ENCODE measurements at regions not wholly inside any gene's neighbourhood (a gene's known extent, or its start where the extent isn't known, plus 50 kb on each side); places are given as distances from the start of the nearest gene placed in this dataset.
A peak's percentile ranks its signal among the peaks of the same experiment; 100 is the strongest.
"Not testable (repeated sequence)": the region's sequence is repeated elsewhere in the genome, so short reads cannot be mapped to it uniquely, and the experiment has no call there.

GRCh38 chr2:49664827-49665226, 510.5 kb upstream of the FSHR start:
- DNase-seq = no peak

- DNase-seq = no peak
These were observed 507.5 kb upstream of the FSHR start for GRCh38 chr2:49661809-49662208.

DNA sequence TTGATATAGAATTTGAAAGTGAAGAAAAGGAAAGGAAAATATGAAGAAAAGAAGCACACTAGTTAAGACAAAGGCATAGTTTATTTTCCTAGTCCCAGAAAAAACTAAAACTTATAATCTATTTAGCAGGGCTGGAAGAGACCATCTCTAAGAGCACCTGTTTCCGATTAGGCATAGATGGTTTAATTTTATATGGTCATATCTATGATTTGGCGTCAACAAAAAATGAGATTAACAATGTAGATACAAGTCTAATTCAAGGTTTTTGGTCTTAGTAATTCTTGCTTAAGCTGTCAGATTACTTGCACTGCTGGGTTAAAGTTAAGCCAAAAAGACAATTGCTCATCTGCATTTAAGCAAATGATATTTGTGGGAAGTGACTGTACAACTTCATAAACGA, 502.5 kb upstream of the FSHR start:
- DNase-seq = no peak

DNA sequence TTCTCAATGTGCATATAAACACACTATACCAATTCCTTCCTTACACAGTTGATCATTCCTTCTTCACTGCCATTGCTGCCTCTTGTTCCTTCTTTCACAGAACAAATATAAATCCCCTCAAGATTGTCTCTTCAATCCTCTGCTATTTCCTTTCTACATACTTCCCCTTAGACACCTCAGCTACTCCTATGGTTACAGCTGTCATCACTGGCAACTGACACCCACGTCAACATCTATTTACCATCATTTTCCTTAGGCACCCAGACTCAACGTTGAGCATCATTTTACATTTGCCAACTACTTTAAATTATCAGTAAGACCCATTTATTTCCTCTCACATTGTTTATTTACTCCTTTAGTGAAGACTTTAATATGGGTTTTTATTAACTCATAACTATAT, 488.8 kb upstream of the FSHR start:
- DNase-seq = no peak

GRCh38 chr2:49640630-49641029, 486.3 kb upstream of the FSHR start:
- DNase-seq = no peak

GRCh38 chr2:49621016-49621415, 466.7 kb upstream of the FSHR start:
- DNase-seq = no peak

GRCh38 chr2:49619804-49620203, 465.5 kb upstream of the FSHR start:
- peak; percentile 4 for DNase-seq

DNA sequence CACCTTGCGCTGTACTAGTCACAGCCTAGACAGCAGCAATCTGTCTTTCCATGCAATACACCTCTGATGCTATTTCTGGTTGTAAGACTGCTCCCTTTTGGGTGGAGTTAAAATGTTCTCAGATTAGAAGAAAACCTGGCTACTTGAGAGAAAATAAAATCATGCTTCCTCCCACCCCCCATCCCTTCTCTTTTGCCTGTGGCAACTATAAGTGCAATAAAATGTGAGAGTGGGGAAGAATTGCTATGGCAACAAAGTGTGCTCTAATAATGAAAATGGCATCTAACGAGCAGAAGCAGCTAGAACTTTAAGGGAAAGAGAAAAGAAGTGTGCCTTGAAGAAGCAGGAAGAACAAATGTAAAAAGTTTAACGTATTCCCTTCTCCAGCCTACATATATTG, 464.2 kb upstream of the FSHR start:
- no peak for DNase-seq

- peak; percentile 77 for DNase-seq
These were observed 462.5 kb upstream of the FSHR start for GRCh38 chr2:49616800-49617199.

GRCh38 chr2:49611796-49612195, 457.5 kb upstream of the FSHR start:
- DNase-seq = not testable (repeated sequence)

GRCh38 chr2:49600524-49600923, 446.2 kb upstream of the FSHR start:
- no peak for DNase-seq

- DNase-seq = no peak
These were observed 443.9 kb upstream of the FSHR start for GRCh38 chr2:49598231-49598630.

- no peak for DNase-seq
These were observed 431.6 kb upstream of the FSHR start for GRCh38 chr2:49585921-49586320.

DNA sequence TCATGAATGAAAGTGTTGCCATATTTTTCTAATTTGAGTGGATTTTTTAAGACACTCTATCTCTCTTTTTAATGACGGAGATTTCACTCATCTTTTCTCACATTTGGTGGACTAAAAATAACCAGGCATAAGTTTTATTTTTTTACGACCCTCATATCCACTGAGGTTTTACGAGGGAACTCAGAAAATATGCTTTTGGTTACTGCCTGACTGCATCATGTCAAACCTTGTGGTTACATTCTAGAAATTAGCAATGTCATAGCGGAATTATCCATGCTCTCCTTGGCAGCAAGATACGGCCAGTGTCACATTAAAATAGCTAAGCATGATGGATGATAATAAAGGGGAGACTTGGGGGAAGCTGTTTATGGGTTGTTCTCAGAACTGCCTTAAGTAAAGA, 428.6 kb upstream of the FSHR start:
- peak; percentile 83 for DNase-seq

GRCh38 chr2:49577041-49577440, 422.7 kb upstream of the FSHR start:
- DNase-seq = no peak

DNA sequence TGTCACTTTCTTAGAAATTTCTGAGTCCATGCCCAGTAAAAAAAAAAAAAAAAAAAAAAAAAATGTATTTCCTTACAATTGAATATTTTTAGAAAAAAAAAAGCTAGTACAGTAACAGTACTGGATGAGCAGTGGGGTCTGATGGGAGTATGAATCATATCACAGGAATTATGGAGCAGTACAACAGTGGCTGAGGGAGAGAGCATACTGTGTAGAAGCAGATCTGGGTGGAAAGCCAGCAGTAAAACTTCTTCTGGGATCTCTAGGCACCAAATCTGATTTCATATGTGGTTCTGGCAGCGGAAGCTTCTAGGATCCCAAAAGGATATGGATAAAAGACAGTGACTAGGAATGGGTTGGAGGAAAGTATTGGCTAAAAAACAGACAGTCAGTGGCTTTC, 414.9 kb upstream of the FSHR start:
- DNase-seq = no peak

DNA sequence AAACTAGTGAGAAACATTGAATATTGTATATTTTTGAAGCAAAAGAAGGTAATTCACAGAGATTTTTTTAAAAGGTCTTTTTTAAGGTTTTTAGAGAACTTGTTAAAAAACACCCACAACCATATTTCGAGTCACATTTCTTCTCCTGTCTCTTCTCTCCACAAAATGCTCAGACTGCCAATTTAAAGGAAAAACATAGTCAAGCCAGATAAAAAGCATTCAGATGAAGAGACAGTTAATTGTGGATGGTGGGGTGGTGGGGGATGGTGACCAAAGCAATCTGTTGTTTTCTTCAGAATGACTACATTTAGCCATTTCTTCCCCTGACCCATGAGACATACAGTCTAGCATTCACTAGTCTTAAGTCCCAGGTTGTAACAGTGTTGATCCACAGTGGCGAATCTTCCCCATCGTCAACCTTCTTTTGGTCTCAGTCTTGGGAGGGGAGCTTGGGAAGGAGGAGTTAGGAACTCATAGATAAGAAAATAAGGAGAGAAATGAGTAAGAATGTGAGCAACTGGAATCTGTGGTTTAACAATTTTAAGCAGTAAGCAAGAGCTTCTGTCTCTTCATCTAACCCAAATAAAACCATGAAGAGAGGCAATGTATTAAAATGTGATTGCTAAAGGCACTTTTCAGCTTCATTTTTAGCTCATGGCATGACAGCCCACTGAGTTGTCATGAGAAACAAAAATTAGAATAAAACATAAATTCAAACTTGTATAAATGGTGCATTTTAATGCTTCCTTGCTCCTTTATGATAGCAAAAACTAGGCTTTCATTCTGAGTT, 413.7 kb upstream of the FSHR start:
- no peak for DNase-seq

- no peak for DNase-seq
These were observed 412.7 kb upstream of the FSHR start for GRCh38 chr2:49567021-49567420.

DNA sequence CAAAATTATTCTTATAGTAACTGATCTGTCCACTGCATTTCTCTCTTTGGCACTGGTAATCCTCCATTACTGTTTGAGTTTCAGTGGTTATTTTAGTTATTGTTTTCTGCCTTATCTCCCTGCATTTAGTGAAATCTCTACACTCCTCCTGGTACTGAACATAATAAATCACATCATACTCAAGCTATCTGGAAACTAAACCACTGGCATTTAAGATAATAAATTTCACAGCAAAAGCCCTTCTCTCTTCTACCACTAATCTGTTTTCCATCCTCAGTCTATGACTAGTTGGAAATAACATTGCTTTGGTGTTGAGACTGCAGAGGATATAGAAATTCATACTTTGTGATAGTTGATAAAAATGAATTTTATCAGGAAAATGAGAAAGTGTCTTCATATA, 399.3 kb upstream of the FSHR start:
- DNase-seq = no peak

GRCh38 chr2:49532702-49533101, 378.4 kb upstream of the FSHR start:
- no peak for DNase-seq

DNA sequence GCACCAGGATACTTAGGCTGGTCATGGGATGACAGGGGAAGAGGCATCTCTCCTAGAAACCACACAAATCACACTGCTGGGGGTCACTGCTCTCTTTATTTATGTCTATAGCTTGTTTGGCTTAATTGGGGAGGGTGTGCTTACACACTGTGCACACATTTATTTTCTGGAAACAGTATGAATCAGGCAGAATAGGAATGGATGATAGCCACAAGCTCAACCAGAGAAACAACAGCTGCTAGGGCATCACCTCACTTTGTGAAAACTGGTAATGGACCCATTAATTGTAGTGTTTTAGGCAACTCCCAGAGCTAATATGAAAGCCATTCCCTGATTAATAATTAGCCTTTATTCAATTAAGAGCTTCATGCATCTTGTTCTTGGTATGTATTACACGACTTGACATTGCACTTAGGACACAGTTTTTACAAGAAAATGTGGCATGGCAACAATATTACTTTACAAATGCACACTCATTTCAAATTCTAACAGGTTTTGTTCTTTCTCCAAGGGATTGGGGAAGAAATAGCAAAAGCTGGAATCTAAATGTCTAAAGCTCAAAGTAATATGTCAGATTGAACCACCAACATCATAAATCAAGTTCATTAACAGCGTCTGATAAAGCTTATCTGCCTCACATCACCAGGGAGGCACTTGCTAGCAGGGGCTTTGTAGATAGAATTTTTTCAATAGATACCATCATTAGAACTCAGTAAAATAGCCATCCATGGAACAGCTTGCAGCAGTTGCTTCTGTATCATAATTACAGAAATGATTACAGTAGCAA, 361.9 kb upstream of the FSHR start:
- DNase-seq = no peak

DNA sequence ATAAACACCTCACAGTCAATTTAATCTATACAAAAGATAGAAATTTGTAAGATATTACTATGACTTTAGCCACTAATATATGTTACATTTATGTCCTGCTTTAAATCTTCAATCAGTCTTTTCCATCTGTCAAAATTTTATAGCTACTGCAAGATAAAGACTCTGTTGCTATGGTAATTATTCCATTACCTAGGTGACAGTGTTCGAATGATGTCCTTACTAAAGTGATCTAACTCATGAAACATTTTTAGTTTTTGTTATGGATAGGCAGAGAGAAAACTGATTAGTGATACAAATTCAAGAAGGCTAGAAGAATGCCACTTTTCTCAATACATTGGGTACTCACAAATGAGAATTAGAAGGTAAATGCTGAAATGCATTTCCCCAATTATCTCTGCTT, 359.9 kb upstream of the FSHR start:
- DNase-seq = no peak

GRCh38 chr2:49490710-49491109, 336.4 kb upstream of the FSHR start:
- no peak for DNase-seq

DNA sequence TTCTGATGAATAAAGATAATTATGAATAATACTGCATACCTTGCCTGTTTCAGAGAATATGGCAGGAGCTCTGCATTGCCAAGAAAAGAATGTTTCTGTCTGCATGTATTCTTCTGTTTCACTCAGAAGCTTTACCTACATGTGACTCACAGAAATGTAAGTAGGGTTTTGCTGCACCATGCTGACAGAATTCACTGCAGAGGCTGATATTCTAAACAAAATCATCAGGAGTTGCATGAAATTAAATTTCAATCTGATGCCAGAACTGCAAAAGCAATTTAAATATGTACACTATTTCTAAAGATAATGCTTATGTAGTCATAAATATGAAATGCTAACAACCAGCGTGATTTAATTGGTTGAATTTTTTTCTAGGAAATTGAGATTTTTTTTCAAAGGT, 332.8 kb upstream of the FSHR start:
- no peak for DNase-seq

DNA sequence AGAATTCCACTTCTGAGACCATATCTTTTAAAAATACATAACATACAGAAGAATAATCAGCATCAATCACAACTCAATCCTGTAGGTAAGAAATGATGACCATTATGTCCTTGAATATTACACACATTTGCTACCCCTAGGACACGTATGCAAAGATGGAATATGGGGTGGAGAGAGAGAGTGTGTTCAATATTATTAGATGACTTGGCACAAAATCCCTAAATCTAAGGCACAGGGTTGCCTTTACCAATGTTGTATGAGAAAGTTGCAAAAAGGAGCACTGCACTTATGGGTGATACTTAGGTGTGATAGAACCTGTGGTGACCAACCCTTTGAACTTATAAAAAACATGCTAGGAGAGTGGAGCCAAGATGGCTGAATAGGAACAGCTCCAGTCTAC, 326.2 kb upstream of the FSHR start:
- DNase-seq = no peak
